Tongue (tissue), 1 donor: ENCODE measurements at regions not wholly inside any gene's neighbourhood (a gene's known extent, or its start where the extent isn't known, plus 50 kb on each side); places are given as distances from the start of the nearest gene placed in this dataset.
A peak's percentile ranks its signal among the peaks of the same experiment; 100 is the strongest.
"Not testable (repeated sequence)": the region's sequence is repeated elsewhere in the genome, so short reads cannot be mapped to it uniquely, and the experiment has no call there.

Experiments
- DNase-seq: peaks from one replicate; pipeline ENCODE4 v3.0.0-alpha.2; 2015

DNA sequence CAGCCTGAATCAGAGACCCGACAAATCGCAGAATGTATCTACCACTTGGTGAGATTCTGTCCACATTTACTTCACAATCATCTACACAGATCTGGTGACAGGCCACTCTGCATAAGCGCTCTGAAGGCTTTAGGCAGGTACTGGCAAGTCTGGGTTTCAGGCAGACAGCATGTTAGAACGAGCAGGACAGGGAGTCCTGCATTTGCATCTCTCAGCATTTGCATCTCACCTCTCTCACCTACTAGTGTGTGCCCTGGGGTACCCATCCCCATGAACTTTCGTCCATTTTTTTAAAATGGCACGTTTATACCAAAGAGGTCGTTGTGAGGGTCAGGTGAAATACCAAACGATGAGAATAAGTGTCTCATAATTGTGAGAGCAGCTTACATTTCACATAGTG, 108.2 kb downstream of the SPATA31A1 start:
- DNase-seq, result peak; percentile 12

DNA sequence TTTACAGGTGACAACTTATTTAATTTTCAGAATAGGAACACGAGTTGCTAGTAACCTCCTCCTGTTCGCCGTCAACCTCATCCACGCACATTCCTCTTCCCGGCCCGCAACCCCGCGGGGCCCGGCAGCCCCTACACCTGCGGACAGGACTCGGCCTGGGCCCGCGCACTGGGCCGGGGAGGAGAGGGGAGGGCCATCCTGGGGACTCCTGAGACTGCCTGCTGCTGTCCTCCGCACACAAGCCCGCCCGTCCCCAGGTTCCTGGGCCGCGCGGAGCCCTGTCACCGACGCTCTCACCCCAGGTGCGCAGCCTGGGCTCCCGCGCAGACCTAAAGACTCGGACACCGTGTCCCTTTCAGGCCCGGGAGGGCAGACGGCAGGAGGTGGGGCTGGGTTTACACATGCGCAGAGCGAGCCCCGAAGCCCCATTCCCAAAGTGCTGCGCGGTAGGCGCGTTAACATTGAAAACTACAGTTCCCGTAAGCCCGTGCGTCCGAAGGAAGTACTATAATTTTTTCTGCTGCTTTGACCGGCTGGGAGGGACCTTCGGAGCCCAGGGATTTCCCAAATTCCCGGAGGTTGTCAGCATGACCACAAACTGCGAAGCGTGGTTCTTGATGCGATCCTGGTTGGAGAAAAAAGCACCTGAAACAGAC, 108.8 kb downstream of the SPATA31A1 start:
- peak; percentile 93 for DNase-seq

DNA sequence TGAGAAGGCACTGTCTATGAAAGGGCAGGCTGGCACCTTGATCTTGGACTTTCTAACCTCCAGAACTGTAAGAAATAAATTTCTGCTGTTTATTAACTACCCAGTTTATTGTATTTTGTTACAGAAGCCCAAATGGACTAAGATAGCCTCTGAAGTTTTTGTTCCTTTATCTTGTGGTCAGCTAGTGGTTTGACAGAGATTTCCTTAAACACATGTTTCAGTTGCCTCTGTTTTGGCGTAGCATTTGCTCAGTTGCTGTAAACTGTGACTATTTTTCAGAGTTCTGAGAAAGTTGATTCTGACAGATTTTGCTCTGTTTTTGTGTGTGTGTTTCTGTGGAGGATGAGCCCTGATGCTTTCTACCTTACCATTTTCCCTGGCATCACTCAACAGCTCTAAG, 119.0 kb downstream of the SPATA31A1 start:
- not testable (repeated sequence) for DNase-seq

DNA sequence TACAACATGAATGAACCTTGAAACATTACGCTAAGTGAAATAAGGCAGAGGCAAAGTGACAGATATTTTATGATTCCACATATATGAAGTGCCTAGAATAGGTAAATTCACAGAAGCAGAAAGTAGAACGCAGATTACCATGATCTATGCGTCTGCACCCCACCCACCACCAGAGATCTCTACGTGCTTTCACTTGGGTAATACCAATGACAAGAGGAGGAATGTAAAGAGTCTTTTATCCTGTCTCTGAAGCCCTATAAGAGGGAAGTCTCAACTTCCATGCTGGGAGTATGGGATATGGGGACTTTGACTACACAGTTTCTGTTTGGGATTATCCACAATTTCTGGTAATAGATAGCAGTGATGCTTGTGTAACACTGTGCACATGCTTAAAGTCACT, 127.6 kb downstream of the SPATA31A1 start:
- DNase-seq, result not testable (repeated sequence)

DNA sequence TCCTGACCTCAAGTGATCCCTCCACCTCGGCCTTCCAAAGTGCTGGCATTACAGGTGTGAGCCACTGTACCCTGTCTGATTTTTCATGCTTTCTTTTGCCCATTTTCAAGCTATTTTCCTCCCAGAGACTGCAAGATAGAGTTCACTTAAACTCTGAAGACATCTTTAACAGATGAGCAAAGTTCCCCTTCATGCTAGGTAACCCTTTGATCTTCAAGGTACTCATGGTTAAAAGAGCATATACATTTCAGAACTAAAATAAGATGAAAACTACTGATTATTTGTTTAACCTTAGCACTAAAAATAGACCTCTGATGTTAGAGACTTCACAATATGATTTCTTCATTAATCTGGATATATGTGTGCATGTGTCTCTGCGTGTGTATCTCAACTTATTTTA, 128.4 kb downstream of the SPATA31A1 start:
- DNase-seq, result not testable (repeated sequence)

GRCh38 chr9:39484292-39484691, 128.8 kb downstream of the SPATA31A1 start:
- DNase-seq, result not testable (repeated sequence)

GRCh38 chr9:39487477-39487876, 132.0 kb downstream of the SPATA31A1 start:
- not testable (repeated sequence) for DNase-seq

- DNase-seq, result not testable (repeated sequence)
Measured at GRCh38 chr9:39496248-39496647, 140.8 kb downstream of the SPATA31A1 start.

DNA sequence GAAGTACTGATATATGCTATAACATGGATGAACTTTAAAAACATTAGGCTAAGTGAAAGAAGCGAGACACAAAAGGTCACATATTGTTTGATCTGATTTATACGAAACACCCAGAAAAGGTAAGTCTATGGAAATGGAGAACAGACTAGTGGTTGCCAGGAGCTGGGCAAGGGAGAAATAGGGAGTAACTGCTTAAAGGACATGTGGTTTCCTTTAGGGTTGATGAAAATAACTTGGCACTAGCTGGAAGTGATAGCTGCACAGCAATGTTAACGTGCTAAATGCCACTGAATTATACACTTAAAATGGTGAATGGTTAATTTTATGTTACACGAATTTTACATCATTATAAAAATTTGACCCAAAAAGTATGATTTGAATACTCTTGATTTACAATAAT, 147.7 kb downstream of the SPATA31A1 start:
- not testable (repeated sequence) for DNase-seq

- not testable (repeated sequence) for DNase-seq
Measured at GRCh38 chr9:39527387-39528029, 172.0 kb downstream of the SPATA31A1 start.

DNA sequence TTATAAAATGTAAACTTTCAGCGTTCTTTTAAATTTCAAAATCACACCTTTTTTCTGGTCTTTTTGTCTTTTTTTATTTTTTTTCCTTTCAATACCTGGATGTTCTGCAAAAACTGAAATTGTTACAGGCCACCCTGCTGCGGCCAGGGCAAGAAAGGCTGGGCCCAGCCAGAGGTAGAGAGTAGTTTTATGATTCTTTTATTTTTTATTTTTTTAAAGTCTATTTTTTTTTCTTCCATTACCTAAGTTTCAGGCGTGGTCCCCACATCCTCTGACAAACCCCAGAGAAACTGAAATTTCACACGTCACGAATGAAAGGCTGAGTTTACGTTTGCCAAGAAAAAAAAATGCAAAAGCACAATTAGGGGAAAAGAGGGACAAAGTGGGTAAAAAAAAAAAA, 177.1 kb downstream of the SPATA31A1 start:
- DNase-seq, result not testable (repeated sequence)

- not testable (repeated sequence) for DNase-seq
Measured at GRCh38 chr9:39533001-39533762, 177.7 kb downstream of the SPATA31A1 start.

- not testable (repeated sequence) for DNase-seq
Measured at GRCh38 chr9:39533763-39534548, 178.5 kb downstream of the SPATA31A1 start.

- DNase-seq, result not testable (repeated sequence)
Measured at GRCh38 chr9:39534897-39535296, 179.4 kb downstream of the SPATA31A1 start.

DNA sequence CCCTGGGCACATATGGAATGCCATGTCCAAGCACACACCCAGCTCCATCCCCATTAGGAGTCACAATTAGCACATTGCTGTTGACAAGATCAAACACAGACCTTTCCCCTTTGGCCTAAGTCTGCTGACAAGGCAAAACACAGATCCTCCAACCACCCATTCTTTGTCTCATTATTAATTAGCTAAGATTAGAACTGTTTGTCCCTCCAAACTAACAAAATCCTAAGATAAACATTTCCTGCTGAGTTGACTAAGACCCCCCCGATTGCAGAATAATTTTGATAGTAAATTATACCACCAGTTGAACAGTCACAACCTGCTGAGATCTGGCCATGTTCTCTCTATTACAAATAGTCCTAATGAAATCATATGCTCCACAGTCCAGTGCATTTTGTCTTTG, 186.7 kb downstream of the SPATA31A1 start:
- not testable (repeated sequence) for DNase-seq

GRCh38 chr9:39545079-39545478, 189.6 kb downstream of the SPATA31A1 start:
- not testable (repeated sequence) for DNase-seq

- DNase-seq, result not testable (repeated sequence)
Measured at GRCh38 chr9:39550573-39550972, 195.1 kb downstream of the SPATA31A1 start.

DNA sequence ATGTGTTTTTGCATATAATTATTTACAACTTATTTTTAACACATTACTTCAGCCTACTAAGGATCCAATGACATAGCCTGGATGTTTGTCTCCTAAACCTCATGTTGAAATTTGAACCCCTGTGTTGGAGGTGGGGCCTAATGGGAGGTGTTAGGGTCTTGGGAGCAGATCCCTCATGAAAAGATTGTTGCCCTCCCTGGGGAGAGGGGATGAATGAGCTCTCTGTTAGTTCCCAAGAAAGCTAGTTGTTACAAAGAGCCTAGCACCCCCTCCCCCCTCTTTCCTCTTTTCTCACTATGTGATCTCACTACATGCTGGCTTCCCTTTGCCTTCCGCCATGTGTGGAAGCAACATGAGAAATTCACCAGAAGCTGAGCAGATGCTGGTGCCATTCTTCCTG, 196.1 kb downstream of the SPATA31A1 start:
- peak; percentile 9 for DNase-seq

GRCh38 chr9:39552242-39552881, 196.9 kb downstream of the SPATA31A1 start:
- DNase-seq, result not testable (repeated sequence)

DNA sequence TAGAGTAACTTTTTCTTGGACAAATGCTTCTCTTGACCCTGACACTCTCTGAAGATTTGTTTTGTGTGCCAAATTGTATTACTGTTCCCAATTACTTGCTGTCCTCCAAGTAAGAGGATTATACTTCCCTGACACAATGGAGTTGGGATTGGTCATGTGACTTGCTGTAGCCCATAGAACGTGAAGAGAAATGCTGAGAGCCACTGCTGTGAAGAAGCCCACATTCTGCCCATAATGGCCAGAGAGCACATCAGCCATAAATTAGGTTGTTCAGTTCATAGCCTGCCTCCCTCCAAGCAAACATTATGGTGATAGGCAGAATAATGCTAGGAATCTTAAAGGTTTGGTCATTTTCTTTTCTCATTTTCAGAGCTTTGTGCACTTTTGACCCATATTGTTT, 198.9 kb downstream of the SPATA31A1 start:
- DNase-seq, result not testable (repeated sequence)

- DNase-seq, result not testable (repeated sequence)
Measured at GRCh38 chr9:39559384-39559783, 203.9 kb downstream of the SPATA31A1 start.

DNA sequence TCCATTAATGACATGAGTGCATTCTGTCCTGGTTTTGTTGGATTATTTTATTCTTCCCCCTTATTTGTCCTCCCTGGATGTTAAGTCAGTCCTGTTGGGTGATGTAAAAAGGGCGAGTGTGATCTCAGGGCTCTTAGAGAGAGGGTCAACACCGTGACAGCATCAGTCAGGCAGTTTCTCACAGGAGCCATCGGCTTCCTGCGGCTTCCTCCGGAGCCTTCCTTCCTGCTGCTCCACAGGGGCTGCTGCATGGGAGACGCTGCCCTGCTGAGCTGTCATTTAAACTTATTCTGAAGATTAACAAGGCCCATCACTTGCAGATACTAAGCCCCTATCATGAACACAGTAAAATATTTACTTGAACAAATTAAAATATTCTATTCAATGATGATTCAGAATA, 211.3 kb downstream of the SPATA31A1 start:
- not testable (repeated sequence) for DNase-seq
